GM18861 (cell line): ENCODE measurements at regions not wholly inside any gene's neighbourhood (a gene's known extent, or its start where the extent isn't known, plus 50 kb on each side); places are given as distances from the start of the nearest gene placed in this dataset.
A peak's percentile ranks its signal among the peaks of the same experiment; 100 is the strongest.

Experiments
- ATAC-seq: cut with Tn5 transposase; IDR thresholded peaks from one replicate; pipeline ENCODE4 v1.9.1; 2021; ENCODE audit not compliant: unreplicated experiment

GRCh38 chr2:118250463-118250862, 162.2 kb downstream of the INSIG2 start:
- no peak for ATAC-seq

GRCh38 chr2:118250001-118250400, 161.7 kb downstream of the INSIG2 start:
- no peak for ATAC-seq

GRCh38 chr2:118249531-118249930, 161.3 kb downstream of the INSIG2 start:
- ATAC-seq = peak; percentile 78

- ATAC-seq = no peak
Observed at GRCh38 chr2:118246726-118247125, 158.5 kb downstream of the INSIG2 start.

GRCh38 chr2:118246079-118246478, 157.8 kb downstream of the INSIG2 start:
- no peak for ATAC-seq

- no peak for ATAC-seq
Observed at GRCh38 chr2:118244686-118245085, 156.4 kb downstream of the INSIG2 start.

- no peak for ATAC-seq
Observed at GRCh38 chr2:118243031-118243430, 154.8 kb downstream of the INSIG2 start.

- ATAC-seq = peak; percentile 65
Observed at GRCh38 chr2:118242216-118242615, 153.9 kb downstream of the INSIG2 start.

- no peak for ATAC-seq
Observed at GRCh38 chr2:118241128-118241527, 152.9 kb downstream of the INSIG2 start.

GRCh38 chr2:118240276-118240675, 152.0 kb downstream of the INSIG2 start:
- ATAC-seq = no peak

GRCh38 chr2:118239284-118239683, 151.0 kb downstream of the INSIG2 start:
- ATAC-seq = no peak

- no peak for ATAC-seq
Observed at GRCh38 chr2:118237451-118237850, 149.2 kb downstream of the INSIG2 start.

GRCh38 chr2:118232796-118233195, 144.5 kb downstream of the INSIG2 start:
- ATAC-seq = no peak

GRCh38 chr2:118232391-118232790, 144.1 kb downstream of the INSIG2 start:
- ATAC-seq = no peak

- ATAC-seq = no peak
Observed at GRCh38 chr2:118231759-118232158, 143.5 kb downstream of the INSIG2 start.

GRCh38 chr2:118227698-118228508, 139.6 kb downstream of the INSIG2 start:
- no peak for ATAC-seq

GRCh38 chr2:118225666-118226065, 137.4 kb downstream of the INSIG2 start:
- ATAC-seq = no peak

- no peak for ATAC-seq
Observed at GRCh38 chr2:118224895-118225311, 136.6 kb downstream of the INSIG2 start.

GRCh38 chr2:118223992-118224894, 136.0 kb downstream of the INSIG2 start:
- peak; percentile 27 for ATAC-seq

GRCh38 chr2:118223511-118223991, 135.3 kb downstream of the INSIG2 start:
- peak; percentile 3 for ATAC-seq

GRCh38 chr2:118222672-118223421, 134.6 kb downstream of the INSIG2 start:
- ATAC-seq = no peak
